ENCODE measurements at regions not wholly inside any gene's neighbourhood (a gene's known extent, or its start where the extent isn't known, plus 50 kb on each side); places are given as distances from the start of the nearest gene placed in this dataset.

DNA sequence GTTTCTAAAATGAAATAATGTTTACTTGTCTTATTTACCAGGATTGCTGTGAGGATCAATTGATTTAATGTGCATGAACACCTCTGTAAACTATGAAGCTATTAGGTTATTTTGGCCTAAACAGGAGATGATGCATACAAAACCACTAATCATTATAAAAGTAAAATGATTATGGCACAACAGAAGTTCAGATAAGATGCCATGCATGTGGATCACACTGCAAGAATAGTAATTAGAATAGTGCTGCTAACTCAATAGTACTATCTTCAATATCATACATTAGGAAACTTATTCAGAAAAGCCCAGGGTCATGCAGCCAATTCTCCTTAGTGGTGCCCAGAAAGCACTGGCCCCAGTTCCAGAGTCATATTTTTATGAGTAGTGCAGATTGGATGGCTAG is 66.9 kb downstream of the TMEM100 start:
- ATAC-seq (no peak), DNase-seq (no peak)
- Histone ChIP-seq H3K9me3 (no peaks in the 10 kb centered on the region), H3K4me1 (no peaks in the 10 kb centered on the region), H3K4me3 (no peak overlapping the region), H3K27me3 (no peaks in the 10 kb centered on the region), H3K27ac (no peak overlapping the region), H3K36me3 (replicated peaks in 1 of 2; ENCODE audit: insufficient read depth in 1 of 2, low read depth in 2 of 2) (no peaks in the 10 kb centered on the region)
- intact Hi-C loops (cut with DNase I): no loop called here
- TF ChIP-seq POLR2A (IDR thresholded peaks at IDR 0.05): no peak
- TF ChIP-seq, protein P1, sequence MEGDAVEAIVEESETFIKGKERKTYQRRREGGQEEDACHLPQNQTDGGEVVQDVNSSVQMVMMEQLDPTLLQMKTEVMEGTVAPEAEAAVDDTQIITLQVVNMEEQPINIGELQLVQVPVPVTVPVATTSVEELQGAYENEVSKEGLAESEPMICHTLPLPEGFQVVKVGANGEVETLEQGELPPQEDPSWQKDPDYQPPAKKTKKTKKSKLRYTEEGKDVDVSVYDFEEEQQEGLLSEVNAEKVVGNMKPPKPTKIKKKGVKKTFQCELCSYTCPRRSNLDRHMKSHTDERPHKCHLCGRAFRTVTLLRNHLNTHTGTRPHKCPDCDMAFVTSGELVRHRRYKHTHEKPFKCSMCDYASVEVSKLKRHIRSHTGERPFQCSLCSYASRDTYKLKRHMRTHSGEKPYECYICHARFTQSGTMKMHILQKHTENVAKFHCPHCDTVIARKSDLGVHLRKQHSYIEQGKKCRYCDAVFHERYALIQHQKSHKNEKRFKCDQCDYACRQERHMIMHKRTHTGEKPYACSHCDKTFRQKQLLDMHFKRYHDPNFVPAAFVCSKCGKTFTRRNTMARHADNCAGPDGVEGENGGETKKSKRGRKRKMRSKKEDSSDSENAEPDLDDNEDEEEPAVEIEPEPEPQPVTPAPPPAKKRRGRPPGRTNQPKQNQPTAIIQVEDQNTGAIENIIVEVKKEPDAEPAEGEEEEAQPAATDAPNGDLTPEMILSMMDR (IDR thresholded peaks at IDR 0.05): no peak

DNA sequence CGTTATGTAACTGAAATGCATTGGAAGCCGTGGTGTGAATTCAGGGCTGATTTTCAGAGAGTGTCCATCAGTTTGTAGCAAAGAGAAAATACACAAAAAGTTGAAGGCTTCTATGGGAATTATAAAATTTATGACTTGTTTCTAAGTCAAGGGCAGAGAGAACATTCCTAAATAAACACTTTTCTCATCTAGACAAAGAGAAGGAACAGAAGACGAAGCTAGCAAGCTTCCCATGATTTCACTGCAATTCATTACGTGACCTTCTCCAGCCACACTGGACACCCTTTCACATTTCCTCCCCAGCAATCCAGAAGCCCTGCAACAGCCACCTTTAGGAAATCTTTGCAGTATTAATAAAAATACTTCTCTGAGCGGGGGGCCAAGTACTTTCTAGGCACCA is 67.8 kb downstream of the TMEM100 start:
- ATAC-seq (no peak), DNase-seq (no peak)
- WGBS, 2 donors: 56 to 59% methylated on average over 5 of the region's 5 CpGs
- H3K27me3 ChIP-seq: no peaks in the 10 kb centered on the region
- TF ChIP-seq, protein P1 (IDR thresholded peaks at IDR 0.05): no peak
- no peak for TF ChIP-seq POLR2A (IDR thresholded peaks at IDR 0.05)
- no peak overlapping the region for H3K4me3 ChIP-seq
- no peak overlapping the region for H3K27ac ChIP-seq
- intact Hi-C loops (cut with DNase I): no loop called here
- H3K9me3 ChIP-seq: no peaks in the 10 kb centered on the region
- H3K4me1 ChIP-seq: no peaks in the 10 kb centered on the region
- H3K36me3 ChIP-seq (replicated peaks in 1 of 2; ENCODE audit: insufficient read depth in 1 of 2, low read depth in 2 of 2): no peaks in the 10 kb centered on the region

DNA sequence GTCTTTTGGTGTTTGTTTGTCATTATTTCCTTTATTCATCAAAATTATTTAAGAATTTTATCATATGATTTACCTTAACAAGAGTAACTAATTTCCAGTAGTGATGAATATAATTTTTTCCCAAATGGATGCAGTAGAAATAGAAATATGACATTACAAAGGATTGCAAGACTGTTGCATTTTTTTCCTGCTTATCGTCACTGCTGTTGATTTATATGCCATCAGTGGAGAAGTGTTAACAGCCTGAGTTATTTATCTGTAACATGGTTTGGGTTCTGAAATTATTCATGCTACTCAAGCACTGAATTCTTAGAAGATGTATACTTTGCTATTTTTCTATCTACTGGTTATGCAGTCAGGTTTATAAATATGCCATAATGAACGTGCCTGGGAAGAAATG is 68.6 kb downstream of the TMEM100 start:
- ATAC-seq: no peak
- H3K4me1 ChIP-seq: no peaks in the 10 kb centered on the region
- 40 to 56% methylated on average over 2 of the region's 2 CpGs for WGBS, 2 donors
- H3K27ac ChIP-seq: no peak overlapping the region
- H3K36me3 ChIP-seq (replicated peaks in 1 of 2; ENCODE audit: insufficient read depth in 1 of 2, low read depth in 2 of 2): no peaks in the 10 kb centered on the region
- no peaks in the 10 kb centered on the region for H3K27me3 ChIP-seq
- H3K9me3 ChIP-seq: no peaks in the 10 kb centered on the region
- H3K4me3 ChIP-seq: no peak overlapping the region
- intact Hi-C loops (cut with DNase I): no loop called here
- DNase-seq: no peak
- no peak for TF ChIP-seq POLR2A (IDR thresholded peaks at IDR 0.05)
- TF ChIP-seq, protein P1 (IDR thresholded peaks at IDR 0.05): no peak

DNA sequence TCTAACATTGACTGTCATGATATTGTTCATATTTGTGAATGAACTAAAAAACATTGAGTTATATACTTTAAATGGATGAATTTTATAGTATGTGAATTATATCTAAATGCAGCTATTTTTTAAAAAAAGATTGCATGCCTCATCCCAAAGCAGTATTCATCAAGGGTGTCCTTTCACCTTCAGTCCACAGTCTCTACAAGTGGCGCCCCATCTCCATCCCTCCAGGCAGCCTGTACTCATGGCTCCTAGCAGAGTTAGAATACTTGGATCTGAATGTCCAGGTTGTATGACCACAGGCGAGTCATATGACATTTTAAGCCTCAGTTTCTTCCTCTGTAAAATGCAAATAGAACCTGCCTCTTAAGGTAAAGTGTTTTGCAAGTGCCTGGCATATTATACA is 69.8 kb downstream of the TMEM100 start:
- H3K4me1 ChIP-seq: no peaks in the 10 kb centered on the region
- WGBS, 2 donors: 68 to 73% methylated on average over 2 of the region's 2 CpGs
- ATAC-seq: no peak
- H3K4me3 ChIP-seq: no peak overlapping the region
- H3K9me3 ChIP-seq: no peaks in the 10 kb centered on the region
- H3K27ac ChIP-seq: no peak overlapping the region
- intact Hi-C loops (cut with DNase I): no loop called here
- TF ChIP-seq POLR2A (IDR thresholded peaks at IDR 0.05): no peak
- TF ChIP-seq, protein P1 (IDR thresholded peaks at IDR 0.05): no peak
- H3K27me3 ChIP-seq: no peaks in the 10 kb centered on the region
- no peak for DNase-seq
- no peaks in the 10 kb centered on the region for H3K36me3 ChIP-seq (replicated peaks in 1 of 2; ENCODE audit: insufficient read depth in 1 of 2, low read depth in 2 of 2)

DNA sequence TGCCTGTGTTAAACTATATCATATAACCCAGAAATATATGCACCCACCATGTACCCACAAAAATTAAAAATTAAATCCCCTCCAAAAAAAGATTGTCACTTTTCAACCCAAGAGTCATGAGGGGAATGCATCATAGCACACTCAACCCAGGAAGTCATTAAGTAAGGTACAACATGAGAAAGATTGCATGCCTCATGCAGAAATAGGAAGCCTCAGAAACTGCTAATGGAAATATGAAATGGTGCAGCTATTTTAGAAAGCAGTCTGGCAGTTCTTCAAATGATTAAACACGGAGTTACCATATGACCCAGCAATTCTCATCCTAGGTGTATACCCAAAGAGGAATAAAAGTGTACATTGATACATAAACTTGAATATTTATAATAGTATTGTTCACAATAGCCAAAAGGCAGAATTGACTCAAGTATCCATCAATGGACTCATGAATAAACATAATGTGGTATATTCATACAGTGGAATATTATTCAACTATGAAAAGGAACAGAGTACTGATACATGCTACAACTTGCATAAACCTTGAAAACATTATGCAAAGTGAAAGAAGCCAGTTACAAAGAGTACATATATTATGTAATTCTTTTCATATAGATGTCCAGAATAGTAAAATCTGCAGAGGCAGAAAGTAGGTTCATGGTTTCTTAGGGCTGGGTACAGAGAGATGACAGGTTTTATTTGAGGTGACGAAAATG is 70.4 kb downstream of the TMEM100 start:
- no peak for TF ChIP-seq POLR2A (IDR thresholded peaks at IDR 0.05)
- TF ChIP-seq, protein P1 (IDR thresholded peaks at IDR 0.05): no peak
- 67 to 71% methylated on average over 2 of the region's 2 CpGs for WGBS, 2 donors

More for the DNA sequence above, 70.4 kb downstream of the TMEM100 start:
- Histone ChIP-seq H3K27ac (no peak overlapping the region), H3K36me3 (replicated peaks in 1 of 2; ENCODE audit: insufficient read depth in 1 of 2, low read depth in 2 of 2) (no peaks in the 10 kb centered on the region), H3K9me3 (no peaks in the 10 kb centered on the region), H3K4me1 (no peaks in the 10 kb centered on the region), H3K4me3 (no peak overlapping the region), H3K27me3 (no peaks in the 10 kb centered on the region)
- intact Hi-C loops (cut with DNase I): no loop called here
- no peak for DNase-seq
- ATAC-seq: no peak
